Parathyroid adenoma (tissue), 2 donors: ENCODE measurements at regions not wholly inside any gene's neighbourhood (a gene's known extent, or its start where the extent isn't known, plus 50 kb on each side); places are given as distances from the start of the nearest gene placed in this dataset.

ENCODE experiments used
- H2AFZ ChIP-seq: fragments of 300-600 bp; sonication (generic); one replicate; pipeline ENCODE4 v1.7.0; 2017; ENCODE audit warnings: antibody characterized with exemption, mild to moderate bottlenecking
- H3K27ac ChIP-seq: fragments of 300-600 bp; sonication (generic); one replicate; pipeline ENCODE4 v1.7.0; 2017
- H3K27me3 ChIP-seq: fragments of 300-600 bp; sonication (generic); one replicate; pipeline ENCODE4 v1.7.0; 2017; ENCODE audit warnings: low read length; ENCODE audit not compliant: control insufficient read depth, insufficient read depth
- H3K36me3 ChIP-seq: fragments of 300-600 bp; sonication (generic); one replicate; pipeline ENCODE4 v1.7.0; 2017; ENCODE audit warnings: low read length; ENCODE audit not compliant: control insufficient read depth, insufficient read depth
- H3K4me1 ChIP-seq: fragments of 300-600 bp; sonication (generic); one replicate; pipeline ENCODE4 v1.7.0; 2017; ENCODE audit warnings: control low read depth
- H3K4me2 ChIP-seq: fragments of 300-600 bp; sonication (generic); one replicate; pipeline ENCODE4 v1.7.0; 2017; ENCODE audit warnings: low read length
- H3K4me3 ChIP-seq: fragments of 300-600 bp; sonication (generic); one replicate; pipeline ENCODE4 v1.7.0; 2017; ENCODE audit warnings: low read depth, low read length
- H3K79me2 ChIP-seq: fragments of 300-600 bp; sonication (generic); one replicate; pipeline ENCODE4 v1.7.0; 2017; ENCODE audit warnings: control low read depth
- H3K9ac ChIP-seq: fragments of 300-600 bp; sonication (generic); one replicate; pipeline ENCODE4 v1.7.0; 2017; ENCODE audit warnings: mild to moderate bottlenecking
- H3K9me3 ChIP-seq: fragments of 300-600 bp; sonication (generic); one replicate; pipeline ENCODE4 v1.7.0; 2017; ENCODE audit warnings: low read length; ENCODE audit not compliant: control insufficient read depth
- CTCF ChIP-seq: fragments of 300-600 bp; sonication (generic); IDR thresholded peaks from one replicate; pipeline ENCODE4 v1.7.0; 2017; ENCODE audit warnings: antibody characterized with exemption, mild to moderate bottlenecking
- donor health status: primary hyperparathyroidism.

DNA sequence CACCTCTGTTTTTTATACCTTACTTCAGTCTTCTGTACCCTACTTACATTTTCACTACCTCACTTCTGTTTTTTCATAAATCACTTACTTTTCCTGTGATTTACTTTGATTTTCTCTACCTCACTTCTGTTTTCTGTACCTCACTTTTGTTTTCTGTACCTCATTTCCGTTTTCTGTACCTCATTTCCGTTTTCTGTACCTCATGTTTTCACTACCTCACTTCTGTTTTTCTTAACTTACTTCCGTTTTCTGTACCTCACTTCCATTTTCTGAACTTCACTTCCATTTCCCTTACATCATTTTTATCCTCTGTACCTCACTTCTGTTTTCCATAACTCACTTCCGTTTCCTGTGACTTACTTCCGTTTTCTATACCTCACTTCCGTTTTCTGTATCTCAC, 492.0 kb upstream of the AKR1E2 start:
- no peak overlapping the region for H3K27ac ChIP-seq
- no peak overlapping the region for H3K4me2 ChIP-seq
- H3K36me3 ChIP-seq, result no peaks in the 10 kb centered on the region
- no peak overlapping the region for H3K9ac ChIP-seq
- H3K4me1 ChIP-seq, result no peaks in the 10 kb centered on the region
- H3K4me3 ChIP-seq, result no peak overlapping the region
- TF ChIP-seq CTCF, result no peak
- H2AFZ ChIP-seq, result no peak overlapping the region
- H3K9me3 ChIP-seq, result no peaks in the 10 kb centered on the region
- no peaks in the 10 kb centered on the region for H3K27me3 ChIP-seq
- no peaks in the 10 kb centered on the region for H3K79me2 ChIP-seq

DNA sequence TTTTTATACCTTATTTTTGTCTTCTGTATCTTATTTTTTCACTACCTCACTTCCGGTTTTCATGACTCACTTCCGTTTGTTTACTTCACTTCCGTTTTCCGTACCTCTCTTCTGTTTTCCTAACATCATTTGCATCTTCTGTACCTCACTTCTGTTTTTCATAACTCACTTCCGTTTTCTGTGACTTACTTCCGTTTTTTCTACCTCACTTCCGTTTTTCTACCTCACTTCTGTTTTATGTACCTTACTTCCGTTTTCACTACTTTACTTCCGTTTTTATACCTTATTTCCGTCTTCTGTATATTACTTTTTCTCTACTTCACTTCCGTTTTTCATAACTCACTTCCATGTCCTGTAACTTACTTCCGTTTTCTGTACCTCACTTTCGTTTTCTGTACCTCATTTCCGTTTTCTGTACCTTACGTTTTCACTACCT, 492.5 kb upstream of the AKR1E2 start:
- TF ChIP-seq CTCF, result no peak
- no peaks in the 10 kb centered on the region for H3K27me3 ChIP-seq
- no peak overlapping the region for H3K4me3 ChIP-seq
- H3K27ac ChIP-seq, result no peak overlapping the region
- no peak overlapping the region for H2AFZ ChIP-seq
- H3K9ac ChIP-seq, result no peak overlapping the region
- H3K79me2 ChIP-seq, result no peaks in the 10 kb centered on the region
- no peak overlapping the region for H3K4me2 ChIP-seq
- H3K9me3 ChIP-seq, result no peaks in the 10 kb centered on the region
- H3K36me3 ChIP-seq, result no peaks in the 10 kb centered on the region
- no peaks in the 10 kb centered on the region for H3K4me1 ChIP-seq

DNA sequence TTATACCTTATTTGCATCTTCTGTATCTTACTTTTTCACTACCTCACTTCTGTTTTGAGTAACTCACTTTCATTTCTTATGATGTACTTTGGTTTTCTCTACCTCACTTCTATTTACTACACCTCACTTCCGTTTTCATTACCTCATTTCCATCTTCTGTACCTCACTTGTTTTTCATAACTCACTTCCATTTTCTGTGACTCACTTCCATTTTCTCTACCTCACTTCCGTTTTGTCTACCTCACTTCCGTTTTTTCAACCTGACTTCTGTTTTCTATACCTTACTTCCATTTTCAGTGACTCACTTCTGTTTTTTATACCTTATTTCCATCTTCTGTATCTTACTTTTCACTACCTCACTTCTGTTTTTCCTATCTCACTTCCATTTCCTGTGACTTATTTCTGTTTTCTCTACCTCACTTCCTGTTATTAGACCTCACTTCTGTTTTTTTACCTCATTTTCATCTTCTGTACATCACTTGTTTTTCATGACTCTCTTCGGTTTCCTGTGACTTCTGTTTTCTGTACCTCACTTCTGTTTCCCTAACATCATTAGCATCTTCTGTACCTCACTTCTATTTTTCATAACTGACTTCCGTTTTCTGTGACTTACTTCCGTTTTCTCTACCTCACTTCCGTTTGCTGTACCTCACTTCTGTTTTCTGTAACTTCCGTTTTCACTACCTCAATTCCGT, 493.1 kb upstream of the AKR1E2 start:
- Histone ChIP-seq H2AFZ (no peak overlapping the region), H3K36me3 (no peaks in the 10 kb centered on the region), H3K4me2 (no peak overlapping the region), H3K27me3 (no peaks in the 10 kb centered on the region), H3K4me1 (no peaks in the 10 kb centered on the region), H3K79me2 (no peaks in the 10 kb centered on the region), H3K27ac (no peak overlapping the region), H3K9ac (no peak overlapping the region), H3K9me3 (no peaks in the 10 kb centered on the region), H3K4me3 (no peak overlapping the region)
- no peak for TF ChIP-seq CTCF

DNA sequence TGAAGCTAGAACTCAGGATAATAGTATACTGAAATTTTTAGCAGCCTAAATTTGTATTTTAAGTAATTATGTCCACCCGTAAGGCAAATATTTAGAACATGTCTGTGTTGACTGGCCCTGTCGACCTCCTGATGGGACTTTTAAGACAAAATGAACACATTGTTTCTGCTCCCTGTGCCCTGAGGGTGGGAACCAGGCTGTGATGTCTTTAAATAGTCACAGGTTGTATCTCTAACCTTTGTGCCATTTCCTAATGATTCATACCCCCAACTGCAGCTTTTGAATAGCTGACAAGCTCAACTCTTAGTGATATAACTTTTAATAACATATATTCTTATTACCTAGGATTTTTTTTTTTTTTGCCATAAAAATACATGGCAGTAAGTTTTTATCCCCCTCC, 494.9 kb upstream of the AKR1E2 start:
- Histone ChIP-seq H3K27me3 (no peaks in the 10 kb centered on the region), H3K79me2 (no peaks in the 10 kb centered on the region), H3K4me3 (no peak overlapping the region), H3K4me2 (no peak overlapping the region), H3K9ac (no peak overlapping the region), H2AFZ (no peak overlapping the region), H3K9me3 (no peaks in the 10 kb centered on the region), H3K36me3 (no peaks in the 10 kb centered on the region), H3K27ac (no peak overlapping the region), H3K4me1 (no peaks in the 10 kb centered on the region)
- no peak for TF ChIP-seq CTCF

DNA sequence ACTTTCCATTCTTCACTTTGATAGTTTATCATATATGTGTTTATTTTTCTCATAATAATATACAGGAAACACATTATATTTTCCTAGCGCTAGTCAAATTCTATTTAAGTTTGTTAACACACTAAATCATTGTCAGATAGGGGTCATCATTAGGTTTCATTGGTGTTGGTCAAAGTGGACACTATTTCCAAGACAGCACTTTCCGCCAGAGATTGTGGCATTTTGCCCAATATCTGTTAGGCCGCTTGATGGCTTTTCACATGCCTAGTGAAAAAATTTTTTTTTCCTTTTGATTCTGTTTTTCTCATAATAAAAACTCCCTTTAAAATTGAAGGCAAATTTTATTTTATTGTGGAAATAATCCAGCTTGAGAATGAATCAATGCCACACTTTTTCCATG, 495.4 kb upstream of the AKR1E2 start:
- H3K36me3 ChIP-seq, result no peaks in the 10 kb centered on the region
- no peaks in the 10 kb centered on the region for H3K9me3 ChIP-seq
- no peak overlapping the region for H3K27ac ChIP-seq
- H3K9ac ChIP-seq, result no peak overlapping the region
- H3K4me2 ChIP-seq, result no peak overlapping the region
- no peak for TF ChIP-seq CTCF
- H3K79me2 ChIP-seq, result no peaks in the 10 kb centered on the region
- H3K27me3 ChIP-seq, result no peaks in the 10 kb centered on the region
- H2AFZ ChIP-seq, result no peak overlapping the region
- H3K4me3 ChIP-seq, result no peak overlapping the region
- H3K4me1 ChIP-seq, result no peaks in the 10 kb centered on the region
